GM13976 (cell line): ENCODE measurements at regions not wholly inside any gene's neighbourhood (a gene's known extent, or its start where the extent isn't known, plus 50 kb on each side); places are given as distances from the start of the nearest gene placed in this dataset.

Experiments used
- DNase-seq: peaks from one replicate; pipeline ENCODE4 v3.0.0; 2012; ENCODE audit warnings: low spot score
- CTCF ChIP-seq: IDR thresholded peaks from 2 replicates; pipeline ENCODE4 v1.5.1; 2012; ENCODE audit warnings: borderline replicate concordance, mild to moderate bottlenecking; ENCODE audit not compliant: insufficient read depth; ENCODE audit errors: extremely low read depth, missing control alignments, control extremely low read depth
- in situ Hi-C: fragments of 300-500 bp; cut with MboI; formaldehyde crosslinking; loops from one replicate; pipeline ENCODE4 v1.12.0; 2022; ENCODE audit warnings: low sequenced_read_pairs, mixed read lengths, inconsistent platforms; ENCODE audit not compliant: unreplicated experiment

GRCh38 chrX:39140581-39140980 lies 339.3 kb downstream of the MID1IP1 start:
- DNase-seq: no peak
- TF ChIP-seq CTCF: no peak
- in situ Hi-C loops: loop anchor here (10.0 kb wide), 1 partner anchor 376 kb away; no protein-coding TSS in a partner anchor

- in situ Hi-C loops: loop anchor here (10.0 kb wide), 1 partner anchor 380 kb away; no protein-coding TSS in a partner anchor
- no peak for DNase-seq
Observed at GRCh38 chrX:39144323-39144722, 343.1 kb downstream of the MID1IP1 start.

GRCh38 chrX:39144956-39145355 lies 343.7 kb downstream of the MID1IP1 start:
- TF ChIP-seq CTCF: no peak
- in situ Hi-C loops: loop anchor here (10.0 kb wide), 1 partner anchor 380 kb away; no protein-coding TSS in a partner anchor
- DNase-seq: no peak

More at GRCh38 chrX:39144323-39144722, 343.1 kb downstream of the MID1IP1 start:
- no peak for TF ChIP-seq CTCF

- no peak for DNase-seq
- TF ChIP-seq CTCF: no peak
- in situ Hi-C loops: loop anchor here (10.0 kb wide), 1 partner anchor 381 kb away; no protein-coding TSS in a partner anchor
Observed at GRCh38 chrX:39145859-39146258, 344.6 kb downstream of the MID1IP1 start.

- TF ChIP-seq CTCF: peak; percentile 55
- in situ Hi-C loops: loop anchor here (10.0 kb wide), 1 partner anchor 385 kb away; no protein-coding TSS in a partner anchor
- DNase-seq: peak; percentile 42
Observed at GRCh38 chrX:39149761-39150160, 348.5 kb downstream of the MID1IP1 start.

GRCh38 chrX:39150220-39150619 lies 349.0 kb downstream of the MID1IP1 start:
- DNase-seq: no peak
- TF ChIP-seq CTCF: no peak
- in situ Hi-C loops: no loop called here
